ENCODE measurements at regions not wholly inside any gene's neighbourhood (a gene's known extent, or its start where the extent isn't known, plus 50 kb on each side); places are given as distances from the start of the nearest gene placed in this dataset.

DNA sequence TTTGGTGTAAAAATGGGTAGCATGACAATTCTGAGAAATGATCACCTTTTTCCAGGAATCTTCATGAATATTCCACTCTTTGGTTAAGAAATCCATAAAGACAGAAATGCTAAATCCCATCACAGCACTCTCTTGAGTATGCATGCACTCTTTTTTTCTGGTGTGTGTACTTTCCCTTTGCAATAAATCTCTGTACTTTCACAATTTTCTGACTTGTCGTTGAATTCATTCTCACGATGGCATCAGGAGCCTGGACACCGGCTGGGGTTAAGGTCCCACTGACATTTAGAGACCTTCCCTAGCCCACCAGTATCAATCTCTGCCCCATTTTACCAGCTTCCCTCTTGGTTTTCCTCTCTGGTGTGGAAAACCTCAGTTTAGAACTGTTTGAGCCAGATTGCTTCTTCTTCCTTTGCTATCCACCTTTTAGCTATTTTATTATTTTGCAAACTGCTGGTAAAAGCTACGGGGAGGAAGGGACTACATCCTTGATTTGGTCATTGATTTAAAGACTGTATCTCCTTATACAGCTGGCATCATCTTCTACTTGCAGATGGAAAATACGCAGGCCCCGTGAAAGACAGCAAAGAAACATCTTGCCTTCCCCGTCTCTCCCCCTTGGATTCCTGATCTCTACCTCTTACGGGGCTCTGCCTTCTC is 59.9 kb upstream of the ZFR start:
- DNase-seq (ENCODE audit: low read depth in 2 of 3, low spot score in 2 of 3) = peak in 2 of 3 donors; percentile 26 to 38

DNA sequence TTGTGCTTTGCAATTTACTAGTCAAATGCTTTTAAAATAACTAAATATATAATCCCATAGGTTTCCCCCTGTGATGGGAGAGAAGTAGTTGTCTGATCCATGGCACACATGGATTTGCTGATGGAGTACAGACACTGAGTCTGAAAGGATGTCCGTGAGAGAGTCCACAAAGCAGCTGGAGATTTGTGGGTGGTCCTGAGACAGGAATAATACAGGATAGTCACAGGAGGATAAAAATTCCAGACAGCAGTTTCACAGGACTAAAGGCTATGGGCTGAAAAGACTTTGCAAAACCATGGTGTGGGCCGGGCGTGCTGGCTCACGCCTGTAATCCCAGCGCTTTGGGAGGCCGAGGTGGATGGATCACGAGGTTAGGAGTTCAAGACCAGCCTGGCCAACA is 58.7 kb upstream of the ZFR start:
- DNase-seq (ENCODE audit: low read depth in 2 of 3, low spot score in 2 of 3) = no peak

DNA sequence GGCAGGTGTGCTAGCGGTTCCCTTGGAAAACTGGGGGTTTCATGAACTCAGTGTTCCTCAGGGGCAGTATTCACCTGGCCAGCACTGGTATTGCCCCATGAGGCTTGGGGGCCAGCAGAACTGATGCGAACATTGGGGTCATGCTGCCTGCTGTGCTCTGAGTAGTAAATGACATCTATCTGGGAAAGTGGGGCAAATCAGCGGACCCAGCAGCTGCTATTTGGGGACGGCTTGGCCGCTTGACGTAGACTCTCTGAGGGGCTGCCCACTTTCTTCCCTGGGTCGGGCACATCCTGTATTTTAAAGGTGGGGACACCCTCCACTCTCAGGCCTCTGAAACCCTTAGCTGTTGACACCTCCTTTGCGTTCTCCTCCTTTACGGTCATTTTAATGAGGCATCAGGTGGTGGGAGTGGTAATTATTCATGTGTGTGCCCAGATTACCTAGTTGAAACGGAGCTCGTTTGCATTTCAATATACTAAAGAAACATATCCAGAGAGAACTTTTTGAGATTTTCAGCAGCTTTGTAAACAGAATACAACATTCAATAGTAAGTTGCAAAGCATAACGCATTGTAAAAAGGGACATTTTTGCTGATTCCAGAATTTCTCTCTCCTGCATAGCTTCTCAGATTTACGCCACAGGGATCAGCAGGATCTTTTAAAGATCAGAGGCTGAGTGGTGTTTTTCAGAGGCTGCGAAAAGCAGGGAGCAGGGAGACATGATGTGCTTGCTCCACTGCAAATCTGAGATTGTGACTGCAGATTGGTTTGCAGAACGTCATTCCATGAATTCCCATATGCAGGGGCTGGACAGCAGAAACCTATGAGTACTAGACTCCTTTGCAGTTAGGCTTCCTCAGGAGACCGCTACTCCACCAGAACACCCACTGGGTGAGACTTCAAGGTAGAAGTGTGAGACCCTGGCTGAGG is 56.8 kb upstream of the ZFR start:
- DNase-seq (ENCODE audit: low read depth in 2 of 3, low spot score in 2 of 3) = no peak

GRCh38 chr5:32500181-32500580 is 55.6 kb upstream of the ZFR start:
- DNase-seq (ENCODE audit: low read depth in 2 of 3, low spot score in 2 of 3) = no peak

GRCh38 chr5:32499261-32499660 is 54.7 kb upstream of the ZFR start:
- no peak for DNase-seq (ENCODE audit: low read depth in 2 of 3, low spot score in 2 of 3)

DNA sequence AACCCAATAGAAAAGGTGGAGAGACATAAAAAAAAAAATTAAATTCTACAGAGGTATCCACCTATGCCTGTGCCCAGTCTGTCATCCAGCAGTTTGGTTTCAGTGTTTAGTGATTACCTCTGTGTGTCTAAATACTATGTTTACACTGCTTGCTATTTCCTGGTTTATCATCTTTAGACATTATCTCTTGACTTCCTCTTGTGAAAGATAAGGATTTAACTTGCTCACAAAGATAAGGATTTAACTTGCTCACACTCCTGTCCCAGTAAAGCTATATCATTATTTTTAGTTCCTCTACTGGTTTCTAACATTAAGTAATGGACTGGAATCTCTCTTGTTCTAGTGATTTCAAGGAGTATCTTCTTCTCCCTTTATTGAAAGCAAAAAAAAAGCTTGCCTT is 53.9 kb upstream of the ZFR start:
- no peak for DNase-seq (ENCODE audit: low read depth in 2 of 3, low spot score in 2 of 3)

DNA sequence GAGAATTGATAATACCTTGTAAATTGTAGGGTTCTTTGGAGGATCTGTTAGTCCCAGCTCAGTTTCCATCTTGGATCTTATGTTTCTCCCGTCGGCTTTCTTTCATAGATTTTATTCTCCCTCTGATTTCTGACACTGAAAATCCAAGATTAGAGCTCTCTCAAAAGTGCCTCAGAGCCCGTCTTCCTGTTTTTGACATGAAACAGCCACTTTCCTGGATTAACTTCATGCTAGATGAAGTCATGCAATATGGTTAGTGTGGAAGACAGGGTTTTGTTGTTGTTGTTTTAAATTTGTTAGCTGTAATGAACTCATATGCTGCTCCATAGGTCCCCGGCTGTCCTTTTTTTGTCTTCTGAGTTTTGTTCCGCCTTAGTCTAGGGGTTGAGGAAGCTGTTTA is 51.6 kb upstream of the ZFR start:
- DNase-seq (ENCODE audit: low read depth in 2 of 3, low spot score in 2 of 3) = no peak

- no peak for DNase-seq (ENCODE audit: low read depth in 2 of 3, low spot score in 2 of 3)
Observed at GRCh38 chr5:32494827-32495226, 50.3 kb upstream of the ZFR start.

All from hematopoietic multipotent progenitor cell (in vitro differentiated cells).